H9 (cell line): ENCODE measurements at regions not wholly inside any gene's neighbourhood (a gene's known extent, or its start where the extent isn't known, plus 50 kb on each side); places are given as distances from the start of the nearest gene placed in this dataset.

Experiments
- DNase-seq: peaks from one replicate; pipeline ENCODE4 v3.0.0-alpha.2; 2017
- H2AFZ ChIP-seq: one replicate; pipeline ENCODE4 v1.6.1; 2013; ENCODE audit warnings: mild to moderate bottlenecking, low read length, control low read depth, moderate library complexity
- H2AK5ac ChIP-seq: 2 replicates; pipeline ENCODE4 v1.6.1; 2013; ENCODE audit warnings: low read length, control low read depth, mixed read lengths; ENCODE audit not compliant: insufficient read length
- H2BK120ac ChIP-seq: one replicate; pipeline ENCODE4 v1.6.1; 2013; ENCODE audit warnings: low read depth, mild to moderate bottlenecking, low read length, control low read depth, inconsistent platforms; ENCODE audit not compliant: poor library complexity, severe bottlenecking
- H2BK12ac ChIP-seq: 2 replicates; pipeline ENCODE4 v1.6.1; 2013; ENCODE audit warnings: low read length, control low read depth, mixed read lengths, low read depth; ENCODE audit not compliant: insufficient read length
- H2BK15ac ChIP-seq: 2 replicates; pipeline ENCODE4 v1.6.1; 2013; ENCODE audit warnings: low read depth, low read length, control low read depth
- H2BK20ac ChIP-seq: one replicate; pipeline ENCODE4 v1.6.1; 2013; ENCODE audit warnings: low read depth, mild to moderate bottlenecking, low read length, control low read depth, inconsistent platforms; ENCODE audit not compliant: poor library complexity, severe bottlenecking
- H2BK5ac ChIP-seq: 2 replicates; pipeline ENCODE4 v1.6.1; 2013; ENCODE audit warnings: low read length, control low read depth, mixed read lengths; ENCODE audit not compliant: insufficient read length
- H3K14ac ChIP-seq: 2 replicates; pipeline ENCODE4 v1.6.1; 2013; ENCODE audit warnings: low read length, control low read depth; ENCODE audit not compliant: insufficient read depth
- H3K18ac ChIP-seq: 2 replicates; pipeline ENCODE4 v1.6.1; 2013; ENCODE audit warnings: low read depth, mild to moderate bottlenecking, mixed read lengths, low read length, control low read depth; ENCODE audit not compliant: insufficient read length
- H3K23ac ChIP-seq: 2 replicates; pipeline ENCODE4 v1.6.1; 2013; ENCODE audit warnings: low read length, control low read depth, mixed read lengths, low read depth; ENCODE audit not compliant: insufficient read length
- H3K23me2 ChIP-seq: 2 replicates; pipeline ENCODE4 v1.6.1; 2013; ENCODE audit warnings: low read depth, mild to moderate bottlenecking, mixed read lengths, low read length, control low read depth; ENCODE audit not compliant: insufficient read length, poor library complexity, severe bottlenecking
- H3K27ac ChIP-seq: 2 replicates; pipeline ENCODE4 v1.5.1; 2013; ENCODE audit warnings: low read length, control low read depth, mixed read lengths, low read depth; ENCODE audit not compliant: insufficient read length
- H3K27me3 ChIP-seq: 2 replicates; pipeline ENCODE4 v1.6.1; 2013; ENCODE audit warnings: low read length, control low read depth, inconsistent platforms; ENCODE audit not compliant: insufficient read depth
- H3K4ac ChIP-seq: 2 replicates; pipeline ENCODE4 v1.6.1; 2013; ENCODE audit warnings: low read depth, mild to moderate bottlenecking, control low read depth, inconsistent platforms, low read length, moderate library complexity
- H3K4me1 ChIP-seq: 2 replicates; pipeline ENCODE4 v1.6.1; 2013; ENCODE audit warnings: low read length, control low read depth, inconsistent platforms; ENCODE audit not compliant: insufficient read depth
- H3K4me2 ChIP-seq: 2 replicates; pipeline ENCODE4 v1.6.1; 2013; ENCODE audit warnings: low read length, control low read depth, mixed read lengths; ENCODE audit not compliant: insufficient read length, insufficient read depth
- H3K56ac ChIP-seq: 2 replicates; pipeline ENCODE4 v1.6.1; 2013; ENCODE audit warnings: low read depth, mild to moderate bottlenecking, mixed read lengths, low read length, control low read depth; ENCODE audit not compliant: insufficient read length
- H3K79me1 ChIP-seq: 2 replicates; pipeline ENCODE4 v1.6.1; 2013; ENCODE audit warnings: low read depth, mild to moderate bottlenecking, moderate library complexity, low read length, control low read depth, inconsistent platforms; ENCODE audit not compliant: insufficient read depth, poor library complexity, severe bottlenecking
- H3K79me2 ChIP-seq: 2 replicates; pipeline ENCODE4 v1.6.1; 2013; ENCODE audit warnings: low read length, control low read depth, inconsistent platforms; ENCODE audit not compliant: insufficient read depth
- H3K9ac ChIP-seq: 2 replicates; pipeline ENCODE4 v1.6.1; 2013; ENCODE audit warnings: low read length, control low read depth, mixed read lengths; ENCODE audit not compliant: insufficient read length; ENCODE audit errors: extremely low read depth
- H3K9me3 ChIP-seq: one replicate; pipeline ENCODE4 v1.6.1; 2013; ENCODE audit warnings: low read depth, low read length, inconsistent platforms; ENCODE audit not compliant: control insufficient read depth
- H3T11ph ChIP-seq: one replicate; pipeline ENCODE4 v1.6.1; 2013; ENCODE audit warnings: mild to moderate bottlenecking, low read length, control low read depth, inconsistent platforms
- H4K20me1 ChIP-seq: one replicate; pipeline ENCODE4 v1.6.1; 2013; ENCODE audit not compliant: control insufficient read depth, insufficient read length, insufficient read depth
- H4K5ac ChIP-seq: 2 replicates; pipeline ENCODE4 v1.6.1; 2013; ENCODE audit warnings: low read depth, mild to moderate bottlenecking, mixed read lengths, low read length, control low read depth; ENCODE audit not compliant: insufficient read length
- H4K8ac ChIP-seq: replicated peaks from 2 replicates; pipeline ENCODE4 v1.6.1; 2013; ENCODE audit warnings: low read length, control low read depth, mixed read lengths, low read depth; ENCODE audit not compliant: insufficient read length
- H4K91ac ChIP-seq: 2 replicates; pipeline ENCODE4 v1.6.1; 2013; ENCODE audit warnings: low read depth, mild to moderate bottlenecking, moderate library complexity, mixed read lengths, low read length, control low read depth; ENCODE audit not compliant: insufficient read length
- H3K27ac Mint-ChIP-seq, 3 experiments: 2 replicates in 2 of 3; 3 replicates in 1 of 3; pipeline ENCODE4 v1.8.0; 2020 to 2021; ENCODE audit warnings: mixed read lengths in 3 of 3, mild to moderate bottlenecking in 1 of 3, moderate library complexity in 1 of 3
- H3K27me3 Mint-ChIP-seq: 2 replicates; pipeline ENCODE4 v1.8.0; 2021; ENCODE audit warnings: low read depth, mild to moderate bottlenecking, moderate library complexity, mixed read lengths
- H3K36me3 Mint-ChIP-seq, 3 experiments: 2 replicates in 2 of 3; 3 replicates in 1 of 3; pipeline ENCODE4 v1.8.0; 2020 to 2021; ENCODE audit warnings: low read depth in 3 of 3, mixed read lengths in 3 of 3; ENCODE audit not compliant: insufficient read depth in 1 of 3
- H3K4me1 Mint-ChIP-seq, 2 experiments: 2 replicates each; pipeline ENCODE4 v1.8.0; 2020; ENCODE audit warnings: mixed read lengths in 2 of 2
- H3K4me3 Mint-ChIP-seq, 2 experiments: 2 replicates in 1 of 2; 3 replicates in 1 of 2; pipeline ENCODE4 v1.8.0; 2020 to 2021; ENCODE audit warnings: mild to moderate bottlenecking in 2 of 2, mixed read lengths in 2 of 2, moderate library complexity in 1 of 2
- H3K9me3 Mint-ChIP-seq, 2 experiments: 2 replicates in 1 of 2; 3 replicates in 1 of 2; pipeline ENCODE4 v1.8.0; 2020; ENCODE audit warnings: mild to moderate bottlenecking in 2 of 2, mixed read lengths in 2 of 2, moderate library complexity in 1 of 2
- WGBS: extraction: QIAGEN DNeasy Blood & Tissue Kit; methylation state at CpG from one replicate; pipeline ENCODE4 v1.1.7; 2013; ENCODE audit warnings: missing lambda C conversion rate, low lambda C conversion rate, mixed read lengths; ENCODE audit not compliant: insufficient read length; ENCODE audit errors: extremely low coverage; 5-methylcytosine and 5-hydroxymethylcytosine counted together
- TF ChIP-seq, protein P1 (sequence below): fragments of 200-600 bp; sonication (generic); conservative IDR thresholded peaks from 3 replicates; pipeline ENCODE4 v1.8.0; 2021; ENCODE audit warnings: antibody characterized with exemption, mild to moderate bottlenecking

GRCh38 chr3:109210501-109210900 lies 74.0 kb downstream of the C3orf85 start:
- H3K79me1 ChIP-seq: no peaks in the 10 kb centered on the region
- no peak overlapping the region for H4K5ac ChIP-seq
- H3K56ac ChIP-seq: no peak overlapping the region
- no peaks in the 10 kb centered on the region for H3K9me3 ChIP-seq
- no peak overlapping the region for H3K4ac ChIP-seq
- no peak overlapping the region for H2BK12ac ChIP-seq
- no peak overlapping the region for H3K9ac ChIP-seq
- H2AK5ac ChIP-seq: no peak overlapping the region
- no peak overlapping the region for H2AFZ ChIP-seq
- no peak overlapping the region for H2BK5ac ChIP-seq
- WGBS: no CpG with 5 or more reads among the region's 2 CpGs
- H3K79me2 ChIP-seq: no peaks in the 10 kb centered on the region
- no peaks in the 10 kb centered on the region for H3K23me2 ChIP-seq
- H3K36me3 Mint-ChIP-seq: no peaks in the 10 kb centered on the region
- H3K27me3 Mint-ChIP-seq: no peaks in the 10 kb centered on the region; the same call in 1 of the 2 replicates
- H3K27ac ChIP-seq: no peak overlapping the region
- no peak overlapping the region for H2BK15ac ChIP-seq
- no peak for DNase-seq
- H3K4me2 ChIP-seq: no peak overlapping the region
- no peak overlapping the region for H3T11ph ChIP-seq
- no peak overlapping the region for H4K91ac ChIP-seq
- no peak overlapping the region for H2BK120ac ChIP-seq
- no peak overlapping the region for H3K14ac ChIP-seq
- H3K4me3 Mint-ChIP-seq: no peak overlapping the region
- H3K27ac Mint-ChIP-seq: no peak overlapping the region
- H3K27me3 ChIP-seq: no peaks in the 10 kb centered on the region
- H3K4me1 ChIP-seq: no peaks in the 10 kb centered on the region
- no peak overlapping the region for H3K18ac ChIP-seq
- TF ChIP-seq, protein P1, sequence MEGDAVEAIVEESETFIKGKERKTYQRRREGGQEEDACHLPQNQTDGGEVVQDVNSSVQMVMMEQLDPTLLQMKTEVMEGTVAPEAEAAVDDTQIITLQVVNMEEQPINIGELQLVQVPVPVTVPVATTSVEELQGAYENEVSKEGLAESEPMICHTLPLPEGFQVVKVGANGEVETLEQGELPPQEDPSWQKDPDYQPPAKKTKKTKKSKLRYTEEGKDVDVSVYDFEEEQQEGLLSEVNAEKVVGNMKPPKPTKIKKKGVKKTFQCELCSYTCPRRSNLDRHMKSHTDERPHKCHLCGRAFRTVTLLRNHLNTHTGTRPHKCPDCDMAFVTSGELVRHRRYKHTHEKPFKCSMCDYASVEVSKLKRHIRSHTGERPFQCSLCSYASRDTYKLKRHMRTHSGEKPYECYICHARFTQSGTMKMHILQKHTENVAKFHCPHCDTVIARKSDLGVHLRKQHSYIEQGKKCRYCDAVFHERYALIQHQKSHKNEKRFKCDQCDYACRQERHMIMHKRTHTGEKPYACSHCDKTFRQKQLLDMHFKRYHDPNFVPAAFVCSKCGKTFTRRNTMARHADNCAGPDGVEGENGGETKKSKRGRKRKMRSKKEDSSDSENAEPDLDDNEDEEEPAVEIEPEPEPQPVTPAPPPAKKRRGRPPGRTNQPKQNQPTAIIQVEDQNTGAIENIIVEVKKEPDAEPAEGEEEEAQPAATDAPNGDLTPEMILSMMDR: no peak
- no peak overlapping the region for H4K8ac ChIP-seq
- H3K9me3 Mint-ChIP-seq: 0 out of 5 replicates have a peak, but pooled peaks cover 0 to 2% of the 10 kb centered on the region in 2 experiments
- no peak overlapping the region for H2BK20ac ChIP-seq
- H3K4me1 Mint-ChIP-seq: no peaks in the 10 kb centered on the region
- no peak overlapping the region for H3K23ac ChIP-seq
- H4K20me1 ChIP-seq: no peaks in the 10 kb centered on the region
